GM12892 (cell line): ENCODE measurements at regions not wholly inside any gene's neighbourhood (a gene's known extent, or its start where the extent isn't known, plus 50 kb on each side); places are given as distances from the start of the nearest gene placed in this dataset.
"Not testable (repeated sequence)": the region's sequence is repeated elsewhere in the genome, so short reads cannot be mapped to it uniquely, and the experiment has no call there.

Source experiments
- DNase-seq: peaks from one replicate; pipeline ENCODE4 v3.0.0; 2011; ENCODE audit not compliant: insufficient read length
- FAIRE-seq: peaks from 2 replicates; lab custom pipeline; 2011; peaks lifted over from hg19 to GRCh38; lab: Jason Lieb, UNC
- POLR2A ChIP-seq: IDR thresholded peaks from 2 replicates; pipeline ENCODE4 v1.6.1; 2011; ENCODE audit warnings: low read depth, low read length, control low read depth
- POLR2AphosphoS5 ChIP-seq: IDR thresholded peaks from 2 replicates; pipeline ENCODE4 v1.6.1; 2011; ENCODE audit warnings: low read depth, low read length, control low read depth
- TAF1 ChIP-seq: IDR thresholded peaks from 2 replicates; pipeline ENCODE4 v1.6.1; 2011; ENCODE audit warnings: low read depth, mild to moderate bottlenecking, control low read depth, low read length, borderline replicate concordance

- FAIRE-seq = no peak
- no peak for DNase-seq
- TF ChIP-seq POLR2AphosphoS5 (no peak), POLR2A (no peak), TAF1 (no peak)
Measured at GRCh38 chr21:39078322-39079065, 104.8 kb downstream of the PSMG1 start.

- no peak for TF ChIP-seq TAF1
- TF ChIP-seq POLR2AphosphoS5 = no peak
- no peak for TF ChIP-seq POLR2A
- DNase-seq = no peak
- no peak for FAIRE-seq
Measured at GRCh38 chr21:39077876-39078275, 105.4 kb downstream of the PSMG1 start.

GRCh38 chr21:39074508-39074907 lies 108.7 kb downstream of the PSMG1 start:
- no peak for FAIRE-seq
- TF ChIP-seq POLR2A (no peak), POLR2AphosphoS5 (no peak), TAF1 (no peak)
- no peak for DNase-seq

- FAIRE-seq (no peak), DNase-seq (no peak)
- no peak for TF ChIP-seq POLR2A
- no peak for TF ChIP-seq TAF1
- TF ChIP-seq POLR2AphosphoS5 = no peak
Measured at GRCh38 chr21:39073717-39074116, 109.5 kb downstream of the PSMG1 start.

GRCh38 chr21:39073063-39073462 lies 110.2 kb downstream of the PSMG1 start:
- FAIRE-seq = no peak
- TF ChIP-seq POLR2A (no peak), POLR2AphosphoS5 (no peak), TAF1 (no peak)
- no peak for DNase-seq

GRCh38 chr21:39072468-39072867 lies 110.8 kb downstream of the PSMG1 start:
- no peak for FAIRE-seq
- TF ChIP-seq TAF1 (no peak), POLR2AphosphoS5 (no peak), POLR2A (no peak)
- DNase-seq = no peak

GRCh38 chr21:39071623-39072214 lies 111.5 kb downstream of the PSMG1 start:
- DNase-seq = no peak
- no peak for FAIRE-seq
- TF ChIP-seq TAF1 = no peak
- TF ChIP-seq POLR2AphosphoS5 = no peak
- TF ChIP-seq POLR2A = no peak

GRCh38 chr21:39069856-39070255 lies 113.4 kb downstream of the PSMG1 start:
- not testable (repeated sequence) for FAIRE-seq, DNase-seq

- TF ChIP-seq TAF1 (no peak), POLR2A (no peak), POLR2AphosphoS5 (no peak)
- no peak for FAIRE-seq
- DNase-seq = no peak
Measured at GRCh38 chr21:39066829-39067780, 116.1 kb downstream of the PSMG1 start.

- no peak for TF ChIP-seq POLR2AphosphoS5
- no peak for TF ChIP-seq POLR2A
- TF ChIP-seq TAF1 = no peak
- FAIRE-seq = no peak
- DNase-seq = no peak
Measured at GRCh38 chr21:39065917-39066316, 117.3 kb downstream of the PSMG1 start.

- DNase-seq = no peak
- TF ChIP-seq POLR2A (no peak), TAF1 (no peak), POLR2AphosphoS5 (no peak)
- FAIRE-seq = no peak
Measured at GRCh38 chr21:39064325-39065012, 118.8 kb downstream of the PSMG1 start.
